HG03139 (cell line): ENCODE measurements at regions not wholly inside any gene's neighbourhood (a gene's known extent, or its start where the extent isn't known, plus 50 kb on each side); places are given as distances from the start of the nearest gene placed in this dataset.
A peak's percentile ranks its signal among the peaks of the same experiment; 100 is the strongest.

ENCODE experiments used
- ATAC-seq: cut with Tn5 transposase; IDR thresholded peaks from one replicate; pipeline ENCODE4 v1.9.1; 2021; ENCODE audit not compliant: unreplicated experiment

DNA sequence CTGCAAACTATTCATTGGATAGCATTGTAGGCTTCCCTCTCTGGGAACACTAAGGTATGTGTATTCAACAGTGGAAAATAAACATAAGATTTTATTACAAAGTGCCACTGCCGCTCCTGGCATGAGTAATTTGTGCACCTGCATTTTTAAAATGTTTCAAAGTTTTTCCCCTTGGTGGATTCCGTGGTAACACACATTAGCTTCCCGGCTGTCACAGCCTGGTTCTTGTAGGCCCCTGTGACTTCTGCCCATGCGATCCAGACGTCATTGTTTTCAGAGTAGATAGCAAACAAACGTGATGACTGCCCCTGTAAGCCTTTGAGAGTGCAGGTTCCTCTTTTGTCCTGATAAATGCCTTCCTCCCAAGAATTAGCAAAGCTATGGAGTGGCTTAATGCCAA lies 421.0 kb downstream of the ZNF521 start:
- no peak for ATAC-seq

DNA sequence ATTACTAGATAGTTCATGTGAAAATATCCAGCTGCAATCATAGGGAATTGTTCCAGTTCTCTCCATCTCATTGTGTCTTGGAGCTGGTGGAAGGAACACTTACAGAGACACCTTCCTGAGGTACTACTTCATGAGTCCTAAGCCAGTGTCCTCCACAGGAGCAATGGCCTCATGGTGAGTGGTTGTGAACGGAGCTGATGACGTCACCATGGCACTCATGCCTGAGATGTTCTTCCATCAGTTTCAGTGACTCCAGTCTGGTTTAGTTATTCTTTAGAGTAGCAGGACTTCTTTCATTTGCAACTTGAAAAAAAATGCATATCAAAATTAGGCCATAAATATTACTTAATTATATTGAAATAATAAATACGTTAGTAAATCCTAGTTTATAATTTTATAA lies 418.6 kb downstream of the ZNF521 start:
- ATAC-seq: no peak

DNA sequence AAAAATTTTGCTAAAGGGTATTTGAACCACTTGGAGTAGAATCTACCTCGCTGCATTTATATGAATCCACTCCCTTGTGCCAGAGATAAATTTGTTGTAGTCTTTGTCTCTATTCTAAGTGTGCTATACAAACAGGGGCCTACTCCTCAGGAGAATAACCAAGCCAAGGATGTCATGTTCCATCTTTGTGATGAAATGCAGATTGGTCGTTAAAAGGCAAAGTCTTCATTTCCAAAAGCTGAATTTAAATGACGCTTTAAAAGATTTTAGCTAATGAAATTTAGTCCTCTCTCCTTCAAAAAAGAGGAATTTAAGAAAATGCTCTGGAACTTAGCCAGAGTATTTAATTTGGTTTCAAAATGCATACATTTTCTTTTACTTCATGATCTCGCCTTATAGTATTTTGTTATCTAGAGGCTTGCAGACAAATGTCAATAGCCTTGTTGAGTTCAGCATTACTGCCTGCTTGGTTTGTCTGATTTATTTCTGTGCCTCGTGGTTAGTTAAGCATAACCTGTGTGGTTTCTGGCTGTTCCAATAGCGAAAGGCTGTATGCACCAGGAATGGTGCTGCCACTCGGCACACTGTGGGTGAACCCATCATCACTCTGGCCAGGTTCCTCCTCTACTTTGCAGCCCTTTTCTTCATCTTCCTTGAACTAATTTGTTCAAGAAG lies 417.6 kb downstream of the ZNF521 start:
- no peak for ATAC-seq

DNA sequence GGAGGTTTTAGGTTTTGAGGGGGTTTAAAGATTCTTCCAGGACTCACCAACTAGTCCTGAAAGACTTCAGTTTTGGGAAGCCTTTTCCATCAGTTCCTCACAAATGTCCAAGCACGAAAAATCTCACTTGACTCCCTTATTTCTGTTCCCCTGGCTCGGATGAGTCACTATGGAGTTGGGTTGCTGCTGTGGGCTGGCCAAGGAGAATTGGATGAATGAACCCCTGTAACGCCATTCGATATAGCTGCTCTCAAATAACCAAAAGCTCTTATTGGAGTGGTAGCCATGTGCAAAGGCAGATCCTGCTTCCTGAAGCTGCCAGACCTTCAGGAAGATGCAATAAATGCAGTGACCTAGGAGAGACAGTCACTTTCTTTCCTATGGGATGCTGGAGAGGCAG lies 417.0 kb downstream of the ZNF521 start:
- ATAC-seq: no peak

DNA sequence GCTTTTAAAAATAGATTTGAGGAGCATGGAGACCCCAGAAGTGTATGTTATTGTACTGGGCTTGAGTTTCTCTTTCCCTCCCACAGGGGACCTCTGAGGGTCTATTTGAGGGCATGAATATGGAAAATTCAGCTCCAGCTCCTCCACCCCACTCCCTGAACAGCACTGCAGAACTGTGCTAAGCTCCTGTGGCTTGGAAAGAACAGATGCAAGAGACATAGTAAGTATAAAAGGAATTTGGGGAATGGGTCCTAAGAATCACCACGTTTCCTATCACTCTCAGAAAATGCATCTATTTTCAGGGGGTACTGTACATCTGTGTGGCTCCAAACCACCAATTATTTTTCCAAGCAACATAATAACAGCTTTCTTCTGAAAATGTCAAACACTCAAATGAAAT lies 416.1 kb downstream of the ZNF521 start:
- no peak for ATAC-seq

DNA sequence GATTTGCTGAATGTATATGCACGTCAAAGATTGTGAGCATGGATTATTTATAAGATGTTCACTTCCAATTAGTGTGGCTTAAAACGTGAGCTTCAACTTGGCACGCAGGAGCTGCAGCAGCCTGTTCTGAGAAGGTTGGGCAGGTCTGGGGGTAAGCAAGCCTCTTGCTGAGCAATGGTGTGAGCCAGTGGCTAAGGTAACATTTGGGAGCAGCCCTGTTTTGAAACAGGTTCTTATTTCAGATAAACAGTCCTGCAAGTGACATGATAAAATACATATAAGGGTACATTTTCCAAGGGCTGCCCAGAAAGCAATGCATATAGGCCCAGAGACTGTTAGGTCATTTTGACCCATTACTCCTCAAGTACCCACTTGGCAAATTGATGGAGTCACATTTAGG lies 415.3 kb downstream of the ZNF521 start:
- ATAC-seq: no peak

DNA sequence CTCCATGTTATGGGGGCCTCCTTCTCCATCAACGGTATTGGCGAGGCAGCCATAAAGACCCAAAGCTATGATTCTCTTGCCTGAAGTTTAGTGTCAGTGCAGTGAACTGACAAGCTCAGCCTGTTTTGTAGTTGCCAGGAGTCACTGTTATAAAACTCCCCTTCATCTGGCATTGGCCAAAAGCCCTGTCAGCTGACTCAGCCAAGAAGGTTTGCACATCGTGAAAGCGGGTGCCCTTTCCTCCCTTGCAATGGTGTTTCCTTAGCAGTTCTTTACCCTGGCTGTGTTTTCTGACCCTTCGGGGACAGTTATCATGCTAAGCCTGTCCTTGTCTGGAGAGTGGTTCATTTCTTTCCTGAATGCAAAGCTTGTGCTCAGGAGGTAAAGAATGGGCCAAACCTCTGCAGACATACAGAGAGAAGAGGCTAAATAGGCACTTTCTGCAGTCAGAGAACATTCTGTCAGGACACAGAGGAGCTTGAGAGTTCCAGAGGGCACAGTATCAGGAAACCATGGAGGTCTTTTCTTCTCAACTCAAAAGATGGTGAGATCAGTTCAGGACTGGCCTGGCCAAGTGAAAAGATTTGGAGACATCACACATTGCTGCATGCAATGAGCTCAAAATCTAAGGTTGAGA lies 414.2 kb downstream of the ZNF521 start:
- no peak for ATAC-seq

DNA sequence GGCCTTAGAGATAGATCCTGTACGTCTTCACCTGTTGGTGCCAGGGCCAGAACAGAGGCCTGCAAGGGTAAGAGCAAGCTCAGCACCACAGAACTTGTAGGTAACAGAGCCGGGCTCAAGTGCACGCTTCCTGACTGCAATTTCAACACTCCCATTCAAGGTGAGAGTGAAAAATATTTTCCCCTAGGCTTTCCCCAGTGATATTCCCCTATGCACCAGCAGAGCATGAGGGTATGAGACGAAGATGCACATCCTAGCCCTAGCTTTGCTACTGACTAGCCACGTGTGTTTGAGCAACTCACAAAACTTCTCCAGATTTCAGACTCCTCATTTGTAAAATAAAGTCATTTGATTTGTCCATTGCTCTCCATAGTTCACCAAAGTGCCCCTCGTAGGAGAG lies 411.6 kb downstream of the ZNF521 start:
- ATAC-seq: no peak

DNA sequence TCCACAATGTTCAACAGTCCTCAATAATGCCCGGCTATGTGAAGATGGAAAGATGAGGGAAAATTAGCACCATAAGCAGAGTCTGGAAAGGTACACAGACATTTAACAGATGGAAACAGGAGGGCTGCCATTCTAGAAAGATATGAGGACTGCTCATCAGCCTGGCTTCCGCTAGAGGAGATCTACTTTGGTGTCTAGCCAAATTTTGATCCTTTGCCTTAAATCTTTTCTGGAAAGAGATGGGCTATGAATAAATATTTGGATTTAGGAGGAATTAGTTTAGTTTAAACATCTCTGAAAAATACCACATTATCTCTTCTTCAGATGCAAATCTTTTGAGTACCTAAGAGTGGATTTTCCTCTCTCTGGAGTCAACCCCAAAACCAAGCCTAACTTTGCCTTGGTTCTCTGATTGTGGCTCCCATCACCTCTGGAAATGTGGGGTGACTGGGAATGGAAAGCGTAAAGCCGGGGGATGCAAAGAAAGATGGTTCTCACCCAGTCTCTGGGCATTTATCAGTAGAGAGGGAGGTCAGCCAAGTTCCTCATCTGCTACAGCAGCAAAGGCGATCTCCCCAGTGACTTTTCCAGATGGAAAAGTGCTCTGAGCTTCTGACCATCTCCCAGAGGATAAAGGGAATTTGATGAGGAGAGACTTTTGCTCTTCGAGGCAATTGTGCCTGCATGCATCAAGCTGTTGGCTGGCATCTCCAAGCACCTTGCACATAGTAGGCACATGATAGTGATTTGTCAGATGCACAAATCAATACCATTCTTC lies 410.6 kb downstream of the ZNF521 start:
- ATAC-seq: no peak

DNA sequence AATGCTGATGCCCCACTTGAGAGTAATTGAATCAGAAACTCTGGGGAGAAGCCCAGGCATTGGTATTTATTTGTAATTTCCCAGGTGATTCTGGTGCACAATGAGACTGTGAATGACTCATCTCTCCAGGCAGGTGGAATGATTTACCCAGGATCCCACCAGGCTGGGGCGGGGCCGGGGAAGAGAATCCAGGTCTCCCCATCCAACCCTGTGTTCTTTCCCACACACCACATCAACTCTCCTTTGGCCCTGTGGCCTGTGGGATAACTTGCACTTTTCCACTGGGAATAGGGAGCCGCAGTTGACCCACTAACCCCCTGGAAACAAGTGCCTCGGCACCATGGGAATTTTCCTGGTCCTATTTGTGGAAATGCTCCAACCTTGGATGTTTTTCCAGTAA lies 409.8 kb downstream of the ZNF521 start:
- no peak for ATAC-seq

DNA sequence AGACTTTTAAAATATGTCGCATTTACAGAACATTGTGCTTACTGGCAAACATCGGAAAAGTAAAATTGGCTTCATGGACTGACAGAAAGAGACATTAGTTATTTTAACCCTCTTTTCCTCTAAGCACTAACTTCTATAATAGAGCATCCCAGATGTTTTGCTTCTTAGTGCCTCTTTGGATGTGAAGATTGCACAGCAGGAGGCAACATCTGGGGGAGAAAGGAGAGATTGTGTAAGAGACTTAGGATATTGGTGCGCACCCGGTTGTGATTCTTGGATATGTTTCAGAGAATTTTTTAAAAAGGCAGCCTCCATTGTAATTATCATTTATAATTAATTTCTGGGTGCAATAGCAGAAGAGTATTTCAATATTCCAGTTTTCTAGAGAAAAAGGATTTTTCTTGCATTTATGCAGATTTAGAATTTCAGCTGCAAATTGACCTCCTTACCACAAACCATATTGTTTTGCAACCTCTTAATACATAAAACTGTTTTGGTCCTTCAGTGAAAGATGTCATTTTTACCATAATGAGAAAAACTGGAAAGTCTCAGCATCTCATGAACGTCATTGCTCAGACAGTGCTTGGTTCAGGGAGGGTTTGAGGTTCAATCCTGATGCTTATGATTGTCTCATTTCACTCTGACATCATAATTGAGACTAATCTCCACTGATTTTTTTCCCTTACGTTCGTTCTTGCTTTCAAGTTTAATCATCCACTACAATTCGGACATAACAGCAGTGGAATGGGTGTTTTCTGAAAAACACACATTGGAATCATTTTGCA lies 404.3 kb downstream of the ZNF521 start:
- no peak for ATAC-seq

DNA sequence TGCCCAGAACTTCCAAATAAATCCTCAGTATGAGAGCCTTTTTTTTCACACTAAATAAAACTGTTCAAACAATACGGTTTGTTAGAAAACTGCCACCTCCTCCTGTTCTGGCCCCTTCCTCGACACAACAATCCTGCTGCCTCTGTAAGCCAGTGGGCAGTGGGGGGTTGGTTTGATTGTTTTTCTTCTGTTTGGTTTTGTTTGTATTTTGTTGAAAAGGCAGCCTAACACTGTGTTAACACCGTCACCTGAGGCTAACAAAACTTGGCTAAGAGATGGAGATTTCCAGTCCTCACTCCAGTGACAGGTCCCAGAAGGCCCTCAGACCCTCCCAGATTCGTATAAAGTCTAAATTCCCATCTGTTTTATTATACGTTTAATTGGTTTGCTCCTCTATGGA lies 402.1 kb downstream of the ZNF521 start:
- no peak for ATAC-seq

DNA sequence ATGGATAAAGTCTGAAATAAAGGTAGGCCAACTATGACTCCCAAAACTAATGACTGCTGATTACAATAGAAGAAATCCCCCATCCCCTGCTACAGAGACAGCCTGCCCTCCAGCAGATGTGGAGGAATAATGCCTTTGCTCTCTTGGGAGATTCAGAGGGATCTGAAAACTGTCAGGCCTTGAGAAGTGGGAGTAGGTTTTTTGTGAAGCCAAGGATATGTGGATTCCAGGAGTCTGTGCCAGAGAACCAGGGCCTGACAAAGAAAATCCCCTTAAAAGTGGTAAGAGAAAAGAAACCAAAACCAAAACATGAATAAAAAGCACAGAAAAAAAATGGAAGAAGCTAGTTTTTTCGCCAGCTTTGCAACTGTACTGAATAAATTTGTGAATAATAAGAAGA lies 397.6 kb downstream of the ZNF521 start:
- no peak for ATAC-seq

DNA sequence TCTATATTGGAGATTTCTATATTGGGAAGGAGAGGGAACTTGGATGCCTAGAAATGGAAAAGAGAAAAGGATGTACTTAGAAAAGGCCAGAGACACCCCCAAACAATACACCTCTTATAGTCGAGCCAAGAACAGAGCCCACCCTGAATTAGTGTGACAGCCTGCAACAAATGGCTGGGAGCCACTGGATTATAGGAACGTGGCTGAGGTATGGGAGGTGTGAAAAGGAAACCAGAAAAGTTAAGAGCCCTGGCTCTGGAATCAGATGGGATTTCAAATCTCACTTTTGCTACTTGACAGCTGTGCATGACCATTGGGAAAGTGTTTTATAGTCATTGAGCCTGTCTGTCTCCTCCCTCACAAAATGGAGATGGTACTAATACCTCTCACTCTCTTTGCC lies 394.0 kb downstream of the ZNF521 start:
- no peak for ATAC-seq

DNA sequence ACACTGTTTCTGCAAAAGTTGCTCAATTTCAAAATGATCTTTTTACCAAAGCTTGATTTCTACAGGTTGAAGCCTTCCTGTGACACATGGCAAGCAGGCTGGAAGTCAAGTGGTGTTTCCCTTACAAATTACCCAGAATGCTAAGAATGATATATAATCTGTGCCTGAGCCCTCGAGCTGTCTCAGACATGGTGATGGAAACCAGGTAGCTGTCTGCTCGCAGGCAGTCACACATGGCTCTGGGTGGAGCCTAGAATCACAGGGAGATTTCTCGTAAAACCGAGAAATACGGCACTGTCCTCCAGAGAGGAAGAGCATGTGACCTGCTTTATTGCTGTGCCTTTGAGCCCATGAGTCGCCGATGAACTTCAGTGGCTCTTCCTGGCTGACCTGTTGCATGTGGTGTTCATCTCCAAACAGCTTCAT lies 392.9 kb downstream of the ZNF521 start:
- no peak for ATAC-seq

DNA sequence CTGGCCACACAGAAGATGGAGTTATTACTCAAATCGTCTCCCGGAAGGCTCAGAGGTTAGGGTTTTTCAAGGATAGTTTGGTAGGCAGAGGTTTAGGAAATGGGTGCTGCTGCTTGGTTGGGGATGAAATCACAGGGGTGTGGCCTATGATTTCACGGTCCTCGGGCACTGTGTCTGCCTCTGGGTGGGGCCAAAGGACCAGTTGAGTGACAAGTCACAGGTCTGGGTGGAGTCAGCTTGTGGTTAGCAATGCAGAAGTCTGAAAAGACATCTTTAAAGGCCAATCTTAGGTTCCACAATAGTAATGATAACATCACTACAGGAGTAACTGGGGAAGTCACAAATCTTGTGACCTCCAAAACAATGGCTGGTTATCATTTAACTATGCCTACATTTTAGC lies 387.8 kb downstream of the ZNF521 start:
- ATAC-seq: peak; percentile 80

DNA sequence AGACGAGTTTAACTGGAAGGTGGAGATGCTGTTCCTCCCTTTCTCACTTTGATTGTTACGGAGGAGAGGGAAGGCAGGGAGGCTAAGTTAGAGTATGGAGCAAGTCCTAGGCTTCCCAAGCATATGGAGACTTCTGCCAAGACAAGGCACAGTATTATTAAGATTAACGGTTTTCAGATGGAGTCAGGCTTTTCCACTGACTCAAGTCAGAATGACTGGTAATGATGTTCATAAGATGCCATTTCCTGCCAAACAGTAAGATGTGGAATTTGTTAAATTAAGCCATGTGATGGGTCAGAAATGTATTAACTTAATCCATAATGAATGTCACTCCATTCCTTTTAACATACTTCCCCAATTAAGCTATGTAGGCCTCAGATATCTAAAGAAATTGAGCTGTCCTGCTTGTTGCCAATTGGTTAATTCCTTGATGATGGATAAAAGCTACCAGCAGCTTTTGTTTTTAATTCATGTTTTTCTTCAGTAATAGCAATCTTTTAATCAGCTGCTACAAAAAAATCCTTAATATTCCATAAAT lies 383.7 kb downstream of the ZNF521 start:
- no peak for ATAC-seq

DNA sequence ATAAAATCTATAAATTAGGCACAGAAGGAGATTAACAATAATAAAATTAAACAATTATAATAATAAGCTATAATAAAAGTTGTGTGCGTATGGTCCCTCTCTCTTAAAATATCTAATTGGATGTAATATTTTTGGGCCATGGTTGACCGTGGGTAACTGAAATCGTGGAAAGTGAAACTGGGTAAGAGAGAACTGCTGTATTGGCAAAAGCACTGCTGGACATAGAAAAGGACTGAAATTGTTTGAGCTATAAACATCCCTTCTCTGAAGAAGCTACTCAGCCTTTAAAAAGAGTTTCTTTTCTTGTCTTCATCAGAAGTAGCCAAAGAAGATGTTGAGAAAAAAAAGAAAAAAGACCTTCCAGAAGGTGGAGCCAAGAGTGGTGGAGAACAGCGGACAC lies 379.4 kb downstream of the ZNF521 start:
- ATAC-seq: no peak

DNA sequence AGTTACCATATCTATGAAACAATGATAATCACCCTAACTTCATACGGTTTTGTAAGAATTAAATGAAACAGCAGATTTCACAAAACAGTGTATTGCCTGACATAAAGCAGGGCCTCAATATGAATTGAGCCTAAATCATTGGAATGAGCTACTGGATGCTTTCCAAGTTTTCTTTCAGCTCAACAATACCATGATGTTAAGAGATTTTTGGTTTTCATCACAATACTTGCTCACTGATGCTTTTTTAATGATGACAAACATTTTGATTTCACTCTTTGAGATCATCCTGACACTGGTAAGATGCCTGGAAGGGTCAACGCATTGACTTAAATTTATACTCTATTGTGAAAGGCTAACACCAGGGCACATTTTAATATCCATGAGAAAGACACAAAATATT lies 377.5 kb downstream of the ZNF521 start:
- ATAC-seq: no peak

DNA sequence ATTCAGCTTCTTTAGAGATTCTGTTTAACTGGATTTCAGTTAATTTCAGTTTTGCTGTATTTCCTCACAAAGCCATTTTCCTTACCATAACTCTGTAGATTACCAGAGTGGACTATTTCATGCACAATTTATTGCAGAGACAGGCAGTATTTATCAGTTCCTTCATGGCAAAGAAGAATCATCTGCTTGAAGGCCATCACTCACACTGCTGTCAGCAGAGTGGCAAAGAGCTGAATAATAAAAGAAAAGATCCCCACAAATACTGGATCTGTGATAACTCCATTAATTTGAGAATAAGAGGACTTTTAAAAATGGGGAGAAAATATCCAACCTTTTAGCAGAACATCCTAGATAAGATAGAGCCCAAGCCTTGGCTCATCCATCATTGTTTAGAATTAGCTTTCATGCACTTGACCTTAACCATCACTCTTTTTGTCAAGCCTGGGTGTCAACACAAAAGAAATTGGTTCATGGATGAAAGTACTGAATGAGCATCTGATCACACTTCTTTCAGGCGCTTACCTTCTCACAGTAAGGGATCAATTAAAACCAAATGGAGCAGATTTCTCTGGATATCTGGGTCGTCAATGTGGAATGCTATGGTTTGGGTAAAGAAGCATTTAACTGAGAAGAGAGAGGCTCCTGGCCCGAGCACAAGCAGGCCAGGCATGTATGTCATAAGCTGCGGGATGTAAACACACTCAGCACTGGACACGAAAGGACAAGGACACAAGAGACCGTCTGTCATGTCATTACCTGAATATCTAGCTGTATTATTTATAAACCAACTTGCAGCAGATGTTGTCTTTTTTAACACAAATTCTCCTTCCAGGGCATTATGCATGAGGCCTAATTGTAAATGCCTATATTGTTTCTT lies 376.2 kb downstream of the ZNF521 start:
- ATAC-seq: no peak
